NB4 (cell line): ENCODE measurements at regions not wholly inside any gene's neighbourhood (a gene's known extent, or its start where the extent isn't known, plus 50 kb on each side); places are given as distances from the start of the nearest gene placed in this dataset.

Experiments
- POLR2A ChIP-seq: IDR thresholded peaks from 2 replicates; pipeline ENCODE4 v1.6.1; 2011; ENCODE audit warnings: mild to moderate bottlenecking; ENCODE audit not compliant: insufficient read length; ENCODE audit errors: extremely low read depth
- TF ChIP-seq, protein P1 (sequence below): IDR thresholded peaks from one replicate; pipeline ENCODE4 v1.5.1; 2012; ENCODE audit warnings: low read depth, low read length

DNA sequence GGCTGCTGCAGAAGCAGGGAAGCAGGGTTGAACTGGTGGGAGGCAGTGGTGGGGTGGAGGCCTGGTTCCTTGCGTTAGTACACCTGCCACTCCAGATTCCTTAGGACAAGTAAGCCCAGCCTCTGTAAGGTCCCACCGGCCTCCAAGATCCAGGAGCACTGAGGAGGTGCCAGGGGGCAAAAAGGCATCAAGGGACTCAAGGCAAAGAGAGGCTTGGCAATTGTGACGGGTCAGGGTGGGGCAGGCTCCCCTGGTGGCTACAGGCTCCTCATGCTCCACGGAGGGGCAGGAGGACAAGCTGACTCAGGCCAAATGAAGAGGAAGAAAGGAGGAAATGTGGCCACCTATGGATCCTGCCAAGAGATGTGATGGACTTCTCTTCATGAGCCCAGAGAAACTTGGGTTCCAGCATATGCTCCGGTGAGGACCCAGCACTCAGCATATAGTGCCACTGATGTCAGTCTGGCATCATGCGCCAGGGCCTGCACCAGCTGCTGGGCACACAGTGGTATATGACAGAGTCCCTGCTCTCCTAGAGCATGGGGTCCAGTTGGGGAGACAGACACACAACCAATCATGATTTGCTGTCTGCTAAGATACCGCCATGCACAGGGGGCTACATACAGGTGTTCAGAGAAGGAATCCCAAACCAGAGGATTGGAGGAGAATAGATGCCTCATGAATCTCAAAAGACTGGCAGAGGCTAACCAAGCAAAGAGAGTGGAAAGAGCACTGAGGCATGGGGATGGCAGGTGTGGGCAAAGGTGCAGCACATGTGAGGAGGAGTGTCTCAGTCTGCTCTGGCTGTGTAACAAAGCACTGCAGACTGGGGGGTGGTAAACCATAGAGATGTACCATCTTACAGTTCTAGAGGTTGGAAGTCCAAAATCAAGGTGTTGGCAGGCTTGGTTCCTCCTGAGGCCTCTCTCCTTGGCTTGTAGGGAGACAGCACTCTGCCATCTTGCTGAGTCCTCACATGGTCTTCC, 249.7 kb downstream of the RHOU start:
- TF ChIP-seq, protein P1, sequence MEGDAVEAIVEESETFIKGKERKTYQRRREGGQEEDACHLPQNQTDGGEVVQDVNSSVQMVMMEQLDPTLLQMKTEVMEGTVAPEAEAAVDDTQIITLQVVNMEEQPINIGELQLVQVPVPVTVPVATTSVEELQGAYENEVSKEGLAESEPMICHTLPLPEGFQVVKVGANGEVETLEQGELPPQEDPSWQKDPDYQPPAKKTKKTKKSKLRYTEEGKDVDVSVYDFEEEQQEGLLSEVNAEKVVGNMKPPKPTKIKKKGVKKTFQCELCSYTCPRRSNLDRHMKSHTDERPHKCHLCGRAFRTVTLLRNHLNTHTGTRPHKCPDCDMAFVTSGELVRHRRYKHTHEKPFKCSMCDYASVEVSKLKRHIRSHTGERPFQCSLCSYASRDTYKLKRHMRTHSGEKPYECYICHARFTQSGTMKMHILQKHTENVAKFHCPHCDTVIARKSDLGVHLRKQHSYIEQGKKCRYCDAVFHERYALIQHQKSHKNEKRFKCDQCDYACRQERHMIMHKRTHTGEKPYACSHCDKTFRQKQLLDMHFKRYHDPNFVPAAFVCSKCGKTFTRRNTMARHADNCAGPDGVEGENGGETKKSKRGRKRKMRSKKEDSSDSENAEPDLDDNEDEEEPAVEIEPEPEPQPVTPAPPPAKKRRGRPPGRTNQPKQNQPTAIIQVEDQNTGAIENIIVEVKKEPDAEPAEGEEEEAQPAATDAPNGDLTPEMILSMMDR = no peak
- no peak for TF ChIP-seq POLR2A
